ENCODE measurements at regions not wholly inside any gene's neighbourhood (a gene's known extent, or its start where the extent isn't known, plus 50 kb on each side); places are given as distances from the start of the nearest gene placed in this dataset.
A peak's percentile ranks its signal among the peaks of the same experiment; 100 is the strongest.

- no CpG with 5 or more reads among the region's 2 CpGs for WGBS (ENCODE audit: extremely low coverage, insufficient coverage, low lambda C conversion rate)
- no peaks in the 10 kb centered on the region for H3K79me2 ChIP-seq (ENCODE audit: control insufficient read depth, insufficient read depth, low read length)
These were observed 279.3 kb downstream of the CDH19 start for GRCh38 chr18:66324616-66325015.

GRCh38 chr18:66317243-66318090 is 286.4 kb downstream of the CDH19 start:
- WGBS (ENCODE audit: extremely low coverage, insufficient coverage, low lambda C conversion rate): no CpG with 5 or more reads among the region's 1 CpG
- no peak overlapping the region for H2BK15ac ChIP-seq (replicated peaks; ENCODE audit: low read depth)
- H2BK5ac ChIP-seq (ENCODE audit: low read length): no peak overlapping the region
- no peaks in the 10 kb centered on the region for H3K79me1 ChIP-seq (ENCODE audit: low read length)
- no peak overlapping the region for H3K4me2 ChIP-seq (ENCODE audit: low read length)
- no peak overlapping the region for H4K5ac ChIP-seq (ENCODE audit: low read length)
- no peak overlapping the region for H3K23ac ChIP-seq (ENCODE audit: low read length)
- no peak overlapping the region for H4K8ac ChIP-seq (ENCODE audit: low read depth, low read length)
- no peak overlapping the region for H3K4me3 ChIP-seq (ENCODE audit: low read length)
- H3K36me3 ChIP-seq (ENCODE audit: control insufficient read depth, insufficient read depth, low read length): no peaks in the 10 kb centered on the region
- H3K9ac ChIP-seq (ENCODE audit: low read length): no peak overlapping the region
- H3K27me3 ChIP-seq (ENCODE audit: insufficient read depth, low read length, poor library complexity): no peaks in the 10 kb centered on the region
- H3K79me2 ChIP-seq (ENCODE audit: control insufficient read depth, insufficient read depth, low read length): no peaks in the 10 kb centered on the region
- H3K56ac ChIP-seq (ENCODE audit: low read length): no peak overlapping the region
- no peaks in the 10 kb centered on the region for H3K4me1 ChIP-seq (ENCODE audit: control insufficient read depth, low read depth, low read length)
- no peak overlapping the region for H3K4ac ChIP-seq (ENCODE audit: low read depth, low read length)
- peak; percentile 15 for DNase-seq
- no peak overlapping the region for H2BK120ac ChIP-seq (ENCODE audit: low read depth, low read length)
- no peak overlapping the region for H3K27ac ChIP-seq (ENCODE audit: low read depth, low read length)
- H2AK5ac ChIP-seq (ENCODE audit: low read length): no peak overlapping the region
- H3K18ac ChIP-seq (ENCODE audit: low read length): no peak overlapping the region

More at GRCh38 chr18:66324616-66325015, 279.3 kb downstream of the CDH19 start:
- Histone ChIP-seq H3K79me1 (ENCODE audit: low read length) (no peaks in the 10 kb centered on the region), H3K4ac (ENCODE audit: low read depth, low read length) (no peak overlapping the region), H3K36me3 (ENCODE audit: control insufficient read depth, insufficient read depth, low read length) (no peaks in the 10 kb centered on the region), H2BK15ac (replicated peaks; ENCODE audit: low read depth) (no peak overlapping the region), H3K27me3 (ENCODE audit: insufficient read depth, low read length, poor library complexity) (no peaks in the 10 kb centered on the region), H2BK5ac (ENCODE audit: low read length) (no peak overlapping the region), H2AK5ac (ENCODE audit: low read length) (no peak overlapping the region), H3K56ac (ENCODE audit: low read length) (no peak overlapping the region), H4K5ac (ENCODE audit: low read length) (no peak overlapping the region), H3K9ac (ENCODE audit: low read length) (no peak overlapping the region), H4K8ac (ENCODE audit: low read depth, low read length) (no peak overlapping the region), H3K4me3 (ENCODE audit: low read length) (no peak overlapping the region), H3K4me2 (ENCODE audit: low read length) (no peak overlapping the region), H3K27ac (ENCODE audit: low read depth, low read length) (no peak overlapping the region), H3K4me1 (ENCODE audit: control insufficient read depth, low read depth, low read length) (no peaks in the 10 kb centered on the region), H3K23ac (ENCODE audit: low read length) (no peak overlapping the region), H2BK120ac (ENCODE audit: low read depth, low read length) (no peak overlapping the region), H3K18ac (ENCODE audit: low read length) (no peak overlapping the region)
- no peak for DNase-seq

GRCh38 chr18:66316701-66317100 is 287.2 kb downstream of the CDH19 start:
- no peak overlapping the region for H2AK5ac ChIP-seq (ENCODE audit: low read length)
- H3K79me1 ChIP-seq (ENCODE audit: low read length): no peaks in the 10 kb centered on the region
- DNase-seq: peak; percentile 73
- no peaks in the 10 kb centered on the region for H3K27me3 ChIP-seq (ENCODE audit: insufficient read depth, low read length, poor library complexity)
- no CpG with 5 or more reads among the region's 4 CpGs for WGBS (ENCODE audit: extremely low coverage, insufficient coverage, low lambda C conversion rate)
- no peaks in the 10 kb centered on the region for H3K36me3 ChIP-seq (ENCODE audit: control insufficient read depth, insufficient read depth, low read length)
- H3K4ac ChIP-seq (ENCODE audit: low read depth, low read length): no peak overlapping the region
- H3K4me2 ChIP-seq (ENCODE audit: low read length): no peak overlapping the region
- H4K8ac ChIP-seq (ENCODE audit: low read depth, low read length): no peak overlapping the region
- no peak overlapping the region for H3K56ac ChIP-seq (ENCODE audit: low read length)
- no peaks in the 10 kb centered on the region for H3K4me1 ChIP-seq (ENCODE audit: control insufficient read depth, low read depth, low read length)
- no peak overlapping the region for H2BK120ac ChIP-seq (ENCODE audit: low read depth, low read length)
- no peak overlapping the region for H2BK5ac ChIP-seq (ENCODE audit: low read length)
- H3K27ac ChIP-seq (ENCODE audit: low read depth, low read length): no peak overlapping the region
- no peak overlapping the region for H4K5ac ChIP-seq (ENCODE audit: low read length)
- no peak overlapping the region for H2BK15ac ChIP-seq (replicated peaks; ENCODE audit: low read depth)
- no peak overlapping the region for H3K4me3 ChIP-seq (ENCODE audit: low read length)
- H3K23ac ChIP-seq (ENCODE audit: low read length): no peak overlapping the region
- no peak overlapping the region for H3K9ac ChIP-seq (ENCODE audit: low read length)
- H3K18ac ChIP-seq (ENCODE audit: low read length): no peak overlapping the region
- no peaks in the 10 kb centered on the region for H3K79me2 ChIP-seq (ENCODE audit: control insufficient read depth, insufficient read depth, low read length)

GRCh38 chr18:66300141-66300540 is 303.7 kb downstream of the CDH19 start:
- Histone ChIP-seq H2AK5ac (ENCODE audit: low read length) (no peak overlapping the region), H3K79me2 (ENCODE audit: control insufficient read depth, insufficient read depth, low read length) (no peaks in the 10 kb centered on the region), H3K56ac (ENCODE audit: low read length) (no peak overlapping the region), H3K36me3 (ENCODE audit: control insufficient read depth, insufficient read depth, low read length) (no peaks in the 10 kb centered on the region), H3K27ac (ENCODE audit: low read depth, low read length) (no peak overlapping the region), H3K4me1 (ENCODE audit: control insufficient read depth, low read depth, low read length) (no peaks in the 10 kb centered on the region), H3K4me3 (ENCODE audit: low read length) (no peak overlapping the region), H3K18ac (ENCODE audit: low read length) (no peak overlapping the region), H3K9ac (ENCODE audit: low read length) (no peak overlapping the region), H3K27me3 (ENCODE audit: insufficient read depth, low read length, poor library complexity) (no peaks in the 10 kb centered on the region), H3K23ac (ENCODE audit: low read length) (no peak overlapping the region), H2BK120ac (ENCODE audit: low read depth, low read length) (no peak overlapping the region), H3K4me2 (ENCODE audit: low read length) (no peak overlapping the region), H3K4ac (ENCODE audit: low read depth, low read length) (no peak overlapping the region), H3K79me1 (ENCODE audit: low read length) (no peaks in the 10 kb centered on the region), H4K5ac (ENCODE audit: low read length) (no peak overlapping the region), H2BK5ac (ENCODE audit: low read length) (no peak overlapping the region), H2BK15ac (replicated peaks; ENCODE audit: low read depth) (no peak overlapping the region), H4K8ac (ENCODE audit: low read depth, low read length) (no peak overlapping the region)
- WGBS (ENCODE audit: extremely low coverage, insufficient coverage, low lambda C conversion rate): no CpG with 5 or more reads among the region's 5 CpGs
- DNase-seq: no peak

- H2BK5ac ChIP-seq (ENCODE audit: low read length): no peak overlapping the region
- no peak overlapping the region for H3K18ac ChIP-seq (ENCODE audit: low read length)
- no peaks in the 10 kb centered on the region for H3K36me3 ChIP-seq (ENCODE audit: control insufficient read depth, insufficient read depth, low read length)
- no peaks in the 10 kb centered on the region for H3K4me1 ChIP-seq (ENCODE audit: control insufficient read depth, low read depth, low read length)
- H3K23ac ChIP-seq (ENCODE audit: low read length): no peak overlapping the region
- H3K79me2 ChIP-seq (ENCODE audit: control insufficient read depth, insufficient read depth, low read length): no peaks in the 10 kb centered on the region
- no peak overlapping the region for H3K4me3 ChIP-seq (ENCODE audit: low read length)
- no peak overlapping the region for H3K4me2 ChIP-seq (ENCODE audit: low read length)
- WGBS (ENCODE audit: extremely low coverage, insufficient coverage, low lambda C conversion rate): no CpG with 5 or more reads among the region's 2 CpGs
- H3K79me1 ChIP-seq (ENCODE audit: low read length): no peaks in the 10 kb centered on the region
- H2BK120ac ChIP-seq (ENCODE audit: low read depth, low read length): no peak overlapping the region
- no peak overlapping the region for H4K8ac ChIP-seq (ENCODE audit: low read depth, low read length)
- no peak for DNase-seq
- H4K5ac ChIP-seq (ENCODE audit: low read length): no peak overlapping the region
- no peak overlapping the region for H2BK15ac ChIP-seq (replicated peaks; ENCODE audit: low read depth)
- H3K4ac ChIP-seq (ENCODE audit: low read depth, low read length): no peak overlapping the region
- H3K9ac ChIP-seq (ENCODE audit: low read length): no peak overlapping the region
- H3K27me3 ChIP-seq (ENCODE audit: insufficient read depth, low read length, poor library complexity): no peaks in the 10 kb centered on the region
- no peak overlapping the region for H3K27ac ChIP-seq (ENCODE audit: low read depth, low read length)
- no peak overlapping the region for H2AK5ac ChIP-seq (ENCODE audit: low read length)
- H3K56ac ChIP-seq (ENCODE audit: low read length): no peak overlapping the region
These were observed 323.4 kb downstream of the CDH19 start for GRCh38 chr18:66280470-66280869.

- H3K4me2 ChIP-seq (ENCODE audit: low read length): no peak overlapping the region
- H3K27ac ChIP-seq (ENCODE audit: low read depth, low read length): no peak overlapping the region
- WGBS (ENCODE audit: extremely low coverage, insufficient coverage, low lambda C conversion rate): no CpG with 5 or more reads among the region's 4 CpGs
- H3K18ac ChIP-seq (ENCODE audit: low read length): no peak overlapping the region
- no peak overlapping the region for H4K8ac ChIP-seq (ENCODE audit: low read depth, low read length)
- no peak overlapping the region for H2BK5ac ChIP-seq (ENCODE audit: low read length)
- H3K23ac ChIP-seq (ENCODE audit: low read length): no peak overlapping the region
- no peak overlapping the region for H3K4me3 ChIP-seq (ENCODE audit: low read length)
- no peaks in the 10 kb centered on the region for H3K4me1 ChIP-seq (ENCODE audit: control insufficient read depth, low read depth, low read length)
- no peak overlapping the region for H3K56ac ChIP-seq (ENCODE audit: low read length)
- no peak overlapping the region for H3K4ac ChIP-seq (ENCODE audit: low read depth, low read length)
- peak; percentile 95 for DNase-seq
- H3K9ac ChIP-seq (ENCODE audit: low read length): no peak overlapping the region
- H3K27me3 ChIP-seq (ENCODE audit: insufficient read depth, low read length, poor library complexity): no peaks in the 10 kb centered on the region
- no peak overlapping the region for H2BK15ac ChIP-seq (replicated peaks; ENCODE audit: low read depth)
- no peak overlapping the region for H4K5ac ChIP-seq (ENCODE audit: low read length)
- H3K36me3 ChIP-seq (ENCODE audit: control insufficient read depth, insufficient read depth, low read length): no peaks in the 10 kb centered on the region
- no peak overlapping the region for H2AK5ac ChIP-seq (ENCODE audit: low read length)
- H3K79me2 ChIP-seq (ENCODE audit: control insufficient read depth, insufficient read depth, low read length): no peaks in the 10 kb centered on the region
- H2BK120ac ChIP-seq (ENCODE audit: low read depth, low read length): no peak overlapping the region
- no peaks in the 10 kb centered on the region for H3K79me1 ChIP-seq (ENCODE audit: low read length)
These were observed 331.9 kb downstream of the CDH19 start for GRCh38 chr18:66271962-66272361.

Measured in mesendoderm (in vitro differentiated cells).